Dedifferentiated amniotic fluid mesenchymal stem cell (primary cell): ENCODE measurements at regions not wholly inside any gene's neighbourhood (a gene's known extent, or its start where the extent isn't known, plus 50 kb on each side); places are given as distances from the start of the nearest gene placed in this dataset.

Experiments used
- DNase-seq: peaks from one replicate; pipeline ENCODE4 v3.0.0-alpha.2; 2016; ENCODE audit errors: extremely low spot score

DNA sequence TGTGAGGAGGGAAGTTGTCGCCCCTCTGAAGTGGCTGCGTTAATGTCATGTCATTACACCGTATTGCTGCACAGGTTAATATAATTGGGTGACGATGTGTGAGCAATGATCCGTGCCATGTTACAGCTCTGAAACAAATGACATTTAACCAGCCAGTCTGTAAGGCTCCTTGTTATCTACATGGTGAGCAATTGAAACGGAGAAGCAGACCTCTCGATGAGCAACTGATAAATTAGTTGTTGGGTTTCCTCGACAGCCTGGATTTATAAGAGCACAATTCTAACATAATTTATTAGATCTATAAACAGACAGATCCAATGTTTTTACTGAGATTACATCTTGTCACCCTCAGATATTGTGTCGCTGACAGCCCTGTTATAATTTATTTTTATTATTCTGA is 49.9 kb upstream of the MAFB start:
- DNase-seq, result no peak

- DNase-seq, result no peak
Observed at GRCh38 chr20:40739841-40740240, 50.8 kb upstream of the MAFB start.

- DNase-seq, result no peak
Observed at GRCh38 chr20:40741507-40742106, 52.6 kb upstream of the MAFB start.

DNA sequence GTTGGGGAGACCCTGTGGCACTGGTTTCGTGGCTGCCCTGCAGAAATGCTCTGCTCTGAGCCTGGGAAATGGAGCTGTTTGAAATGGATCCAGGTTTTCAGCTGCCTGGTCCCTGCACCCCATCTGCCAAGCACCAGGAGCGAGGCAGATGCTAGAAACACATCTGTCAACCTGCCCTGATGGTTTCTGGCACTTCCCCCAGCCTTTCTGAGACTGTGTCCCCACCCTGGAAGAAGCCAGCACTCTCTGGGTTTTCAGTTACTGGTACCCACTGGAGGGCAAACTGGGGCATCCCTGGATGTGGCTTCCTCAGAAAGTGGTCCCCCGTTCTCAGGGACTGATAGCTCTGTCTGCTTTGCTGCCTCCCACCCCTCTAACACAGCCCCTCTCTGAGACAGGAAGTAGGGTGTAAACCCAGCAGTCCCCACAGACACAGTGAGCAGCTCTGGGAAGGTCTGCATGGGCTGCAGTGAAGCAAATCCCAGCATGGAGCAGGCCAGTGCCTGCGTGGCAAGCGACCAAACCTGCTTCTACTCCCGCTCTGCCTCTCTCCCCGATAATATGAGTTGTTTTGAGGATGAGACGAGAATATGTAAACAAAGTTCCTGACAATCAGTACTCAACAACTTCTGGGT is 54.2 kb upstream of the MAFB start:
- no peak for DNase-seq

DNA sequence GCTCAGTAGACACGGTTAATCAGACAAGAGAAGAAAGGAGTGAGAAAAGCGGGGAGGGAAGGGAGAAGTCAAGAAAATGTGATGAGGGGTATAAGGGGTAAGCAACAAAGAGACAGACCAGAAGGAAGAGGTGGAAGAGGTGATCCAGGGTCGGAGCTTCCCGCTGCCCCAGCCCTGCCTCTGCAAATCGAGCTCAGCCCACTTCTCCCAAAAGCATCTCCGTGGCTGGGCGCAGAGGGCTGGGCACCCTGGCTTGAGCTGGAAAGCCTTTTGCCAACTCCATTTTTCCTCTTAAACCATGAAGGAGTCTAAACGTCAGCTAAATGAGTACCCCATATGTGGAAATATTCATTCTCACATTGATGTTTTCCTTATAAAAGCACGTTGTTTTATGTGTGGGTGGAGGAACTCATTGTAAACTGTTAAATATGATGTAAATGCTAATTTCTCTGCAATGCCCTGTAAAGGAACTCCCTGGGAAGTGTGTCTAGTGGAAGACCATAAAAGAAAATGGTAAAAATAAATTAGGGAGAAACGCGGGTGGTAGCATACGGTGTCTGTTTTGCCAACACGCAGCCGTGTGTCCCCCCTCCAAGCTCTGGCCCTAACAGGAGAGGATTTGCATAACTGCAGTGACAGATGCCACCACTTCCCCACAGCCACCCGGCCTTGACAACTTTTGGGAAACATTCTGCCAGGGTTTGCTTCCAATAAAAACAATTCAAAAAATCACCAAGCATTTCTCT is 55.2 kb upstream of the MAFB start:
- no peak for DNase-seq

DNA sequence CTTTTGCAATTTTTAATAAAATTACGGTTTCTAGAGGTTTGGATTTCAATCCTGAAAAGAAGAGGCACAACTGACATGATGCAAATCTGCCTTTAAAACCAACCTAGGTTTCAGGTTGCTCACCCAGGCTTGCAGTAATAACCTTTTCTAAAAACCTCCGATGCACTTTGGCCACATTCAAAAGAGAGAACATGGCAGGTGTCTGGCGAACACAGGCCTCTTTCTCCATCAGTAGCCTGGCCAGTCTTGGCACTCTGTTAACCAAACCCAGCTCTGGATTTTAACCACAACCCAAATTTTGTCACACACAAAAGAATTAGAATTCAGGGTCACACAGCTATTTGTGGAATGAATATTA is 55.8 kb upstream of the MAFB start:
- no peak for DNase-seq

- DNase-seq, result no peak
Observed at GRCh38 chr20:40746251-40746650, 57.2 kb upstream of the MAFB start.

DNA sequence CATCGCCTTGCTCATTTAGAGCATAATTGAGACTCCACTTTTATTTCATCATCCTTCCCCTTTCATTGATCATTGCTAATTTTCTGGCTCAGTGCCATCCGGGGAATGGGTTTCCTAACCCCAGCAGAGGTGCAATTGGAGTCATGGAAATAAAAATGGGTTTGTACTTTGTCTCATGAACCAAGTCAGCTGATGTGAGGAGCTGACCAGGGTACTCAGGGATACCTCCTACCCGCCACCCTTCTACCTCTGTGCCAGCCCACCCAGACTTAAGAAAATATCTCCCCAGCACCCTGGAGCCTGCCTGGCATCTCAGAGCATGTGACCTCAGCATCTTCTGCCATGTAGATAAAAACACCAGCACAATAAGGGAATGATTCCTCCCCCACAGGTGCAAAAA is 59.1 kb upstream of the MAFB start:
- no peak for DNase-seq

DNA sequence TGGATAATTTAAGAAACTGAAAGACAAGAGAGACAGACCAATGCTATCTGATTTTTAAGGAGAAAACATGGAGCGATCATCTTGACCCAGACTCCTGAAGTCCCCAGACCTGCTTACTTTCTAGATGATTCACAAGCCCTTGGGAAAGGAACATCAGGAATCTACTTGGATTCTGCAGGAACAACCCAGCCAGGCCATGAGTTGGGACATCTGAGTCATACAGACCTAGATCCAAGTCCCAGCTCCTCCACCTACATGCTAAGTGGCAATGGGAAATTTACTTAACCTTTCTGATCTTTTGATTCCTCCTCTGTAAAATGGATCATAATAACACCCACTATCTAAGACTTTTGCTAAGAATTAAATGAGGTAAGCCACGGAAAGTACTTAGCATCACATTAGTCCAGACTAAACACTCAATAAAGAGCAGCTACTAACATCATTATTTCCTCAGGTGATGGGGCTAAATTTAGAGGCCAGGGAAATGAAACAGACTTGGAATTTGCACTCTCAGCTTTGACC is 61.0 kb upstream of the MAFB start:
- DNase-seq, result no peak

- no peak for DNase-seq
Observed at GRCh38 chr20:40750541-40751035, 61.6 kb upstream of the MAFB start.

DNA sequence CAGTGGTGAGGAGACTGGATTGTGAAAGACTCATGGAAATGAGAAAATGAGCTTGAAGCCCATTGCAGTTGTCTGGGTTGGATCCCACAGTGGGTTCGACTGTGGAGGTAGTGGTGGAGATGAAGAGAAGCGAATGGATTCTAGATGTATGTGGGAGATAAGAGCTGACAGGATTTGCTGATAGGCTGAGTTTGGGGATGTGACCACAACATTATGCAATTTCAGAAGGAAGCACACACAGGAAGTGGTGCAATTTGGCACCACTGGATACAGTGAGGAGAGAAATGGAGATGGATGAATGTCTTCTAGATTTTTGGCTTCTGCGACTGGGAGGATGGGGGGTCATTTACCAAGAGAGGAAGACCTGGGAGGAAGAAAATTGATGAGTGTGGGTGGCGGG is 64.4 kb upstream of the MAFB start:
- no peak for DNase-seq

- DNase-seq, result no peak
Observed at GRCh38 chr20:40754339-40754943, 65.4 kb upstream of the MAFB start.

DNA sequence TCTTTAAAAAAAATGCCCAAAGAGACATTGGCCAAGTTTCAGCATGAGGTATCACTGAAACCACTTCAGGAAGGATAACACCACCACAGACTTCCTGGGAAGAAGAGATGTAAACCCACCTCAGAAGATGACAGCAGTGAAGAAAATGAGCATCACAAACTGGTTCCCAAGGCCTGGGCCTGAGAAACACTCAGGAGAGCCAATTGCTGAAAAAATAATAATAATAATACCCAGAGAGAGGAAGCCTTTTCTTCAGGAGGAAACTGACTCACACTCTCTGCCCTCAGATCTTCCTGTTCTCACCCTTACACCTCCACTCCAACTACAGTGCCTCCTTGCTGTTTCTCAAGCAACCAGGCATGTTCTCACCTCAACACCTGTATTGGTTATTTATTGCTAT is 68.1 kb upstream of the MAFB start:
- DNase-seq, result no peak

- no peak for DNase-seq
Observed at GRCh38 chr20:40758790-40759189, 69.8 kb upstream of the MAFB start.

DNA sequence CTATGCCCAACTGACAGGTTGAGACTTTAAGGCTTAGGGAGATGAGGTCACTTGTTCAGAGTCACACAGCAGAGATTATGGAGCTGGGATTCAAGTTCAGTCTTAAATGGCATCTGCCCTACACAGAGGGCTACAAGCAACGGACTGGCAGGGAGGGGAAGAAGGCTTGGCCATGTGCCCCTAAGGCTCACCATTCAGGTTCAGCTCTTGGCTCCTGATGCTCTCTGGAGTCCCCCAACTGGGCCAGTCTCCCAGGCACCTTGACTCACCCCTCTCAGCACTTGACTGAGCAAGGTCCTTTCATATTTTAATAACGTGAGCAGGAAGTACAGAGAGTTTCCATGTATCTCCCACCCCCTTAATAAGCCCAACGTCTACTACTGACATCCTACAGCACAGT is 71.4 kb upstream of the MAFB start:
- no peak for DNase-seq

DNA sequence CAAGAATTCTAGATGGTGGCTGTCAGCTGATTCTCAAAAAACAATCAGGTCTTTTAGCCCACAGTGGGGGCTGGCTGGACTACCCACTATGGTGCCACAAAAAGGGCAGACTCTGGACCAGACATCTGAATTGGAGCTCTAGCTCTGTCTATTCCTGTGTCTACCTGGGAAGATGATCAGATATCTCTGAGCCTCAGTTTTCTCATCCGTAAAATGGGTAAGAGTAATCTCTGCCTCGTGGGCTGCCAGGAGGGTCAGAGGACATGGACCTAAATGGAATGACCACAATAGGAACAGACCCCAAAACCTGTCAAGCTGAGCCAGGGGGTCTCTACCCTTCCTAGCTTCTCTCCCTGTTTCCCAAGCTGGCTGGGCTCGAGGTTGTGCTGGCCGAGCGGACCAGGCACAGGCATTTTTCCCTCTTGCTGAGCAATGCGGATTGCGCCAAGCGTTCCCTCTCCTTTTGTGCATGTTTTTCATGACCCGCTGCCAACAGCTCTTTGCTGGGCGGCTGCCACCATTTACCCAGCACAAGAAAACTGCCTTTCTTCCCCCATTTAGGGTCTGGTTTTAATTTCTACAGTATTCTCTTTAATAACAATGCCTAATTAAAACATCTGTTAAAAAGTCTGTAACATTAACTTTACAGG is 74.7 kb upstream of the MAFB start:
- DNase-seq, result no peak

DNA sequence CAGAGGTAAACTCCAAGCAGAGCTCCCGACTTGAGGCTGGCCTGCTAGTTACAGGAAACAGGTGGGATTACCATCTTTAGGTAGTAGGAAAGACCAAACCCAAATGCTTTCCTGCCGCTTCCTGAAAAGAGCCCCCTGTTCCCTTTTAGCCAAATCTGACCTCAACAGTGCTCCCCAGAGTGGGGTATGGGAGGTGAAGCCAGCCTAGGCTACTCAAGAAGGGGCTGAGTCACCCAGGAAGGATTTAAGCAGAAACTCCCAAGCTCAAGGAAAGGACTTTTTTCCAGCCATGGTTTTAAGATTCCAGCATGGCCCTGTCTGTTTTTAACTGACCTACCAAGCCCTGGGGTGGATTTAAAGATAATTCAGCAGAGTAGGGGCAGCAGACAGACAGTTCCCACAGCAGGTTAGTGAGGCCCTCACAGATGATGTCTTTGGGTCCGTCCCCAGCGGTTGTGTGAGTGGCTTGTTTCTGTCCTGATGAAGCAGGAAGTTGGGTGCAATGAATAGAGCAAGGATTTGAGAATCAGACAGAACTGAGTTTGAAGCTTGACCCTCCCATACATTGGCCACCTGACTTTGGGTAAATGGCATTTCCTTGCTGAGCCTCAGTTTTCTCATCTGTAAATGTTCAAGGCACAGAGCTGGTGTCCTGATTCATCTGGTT is 76.9 kb upstream of the MAFB start:
- no peak for DNase-seq

DNA sequence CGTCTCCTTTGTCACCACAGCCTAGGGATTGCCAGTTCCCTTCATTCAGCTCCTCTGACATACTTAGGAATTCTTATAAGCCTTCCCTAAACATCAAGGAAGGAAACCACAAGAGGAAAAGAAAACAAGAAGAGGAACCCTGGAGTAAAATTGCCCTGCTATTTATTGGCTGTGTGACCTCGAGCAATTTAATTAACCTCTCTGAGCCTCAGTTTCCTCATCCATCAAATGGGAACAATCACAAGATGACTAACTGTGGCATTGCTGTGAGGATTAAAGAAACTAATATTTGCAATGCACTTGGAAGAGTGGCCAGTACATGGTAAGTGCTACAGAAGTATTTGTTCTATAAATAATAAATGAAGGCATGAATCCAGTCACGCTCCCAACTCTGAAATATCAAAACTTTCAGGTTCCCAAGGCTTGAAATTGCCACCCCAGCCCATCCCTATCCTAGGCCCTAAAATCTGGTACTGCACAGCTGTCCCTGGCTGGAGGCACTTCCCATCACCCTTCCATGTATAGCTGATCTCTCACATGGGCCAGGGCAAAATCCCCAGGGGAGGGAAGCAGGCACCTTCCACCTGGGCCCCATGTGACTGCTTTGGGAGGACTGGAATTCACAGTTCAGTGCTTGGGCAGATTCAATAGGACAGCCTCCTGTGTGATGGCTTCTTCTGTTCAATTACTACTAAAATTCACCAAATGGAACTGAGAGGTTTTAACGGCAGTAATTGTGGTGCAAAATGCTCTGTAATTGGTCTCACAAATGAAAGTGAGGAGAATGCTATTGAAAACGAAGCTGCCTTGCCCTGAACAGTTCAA is 78.0 kb upstream of the MAFB start:
- no peak for DNase-seq

GRCh38 chr20:40767615-40767924 is 78.5 kb upstream of the MAFB start:
- DNase-seq, result no peak

GRCh38 chr20:40768105-40768504 is 79.1 kb upstream of the MAFB start:
- no peak for DNase-seq
